ENCODE measurements at regions not wholly inside any gene's neighbourhood (a gene's known extent, or its start where the extent isn't known, plus 50 kb on each side); places are given as distances from the start of the nearest gene placed in this dataset.

GRCh38 chr2:7146151-7146550, 228.9 kb downstream of the RNF144A start:
- TF ChIP-seq POLR2A (IDR thresholded peaks at IDR 0.05) = no peak
- no peak for TF ChIP-seq POLR2AphosphoS5 (IDR thresholded peaks at IDR 0.05)
- TF ChIP-seq CTCF (IDR thresholded peaks at IDR 0.05) = no peak
- no peak for TF ChIP-seq EP300 (IDR thresholded peaks at IDR 0.05; ENCODE audit: low read depth)
